Endothelial cell of umbilical vein (primary cell): ENCODE measurements at regions not wholly inside any gene's neighbourhood (a gene's known extent, or its start where the extent isn't known, plus 50 kb on each side); places are given as distances from the start of the nearest gene placed in this dataset.

ENCODE experiments used
- BruUV-seq: library from RNA; stranded (reverse); fragments of 400-500 nt; replicated peaks from 2 replicates; lab custom pipeline; 2021; lab: Mats Ljungman, UMichigan
- CTCF ChIA-PET: fragments of 300-600, 350-600 bp; sonication (Branson Sonifier 250); formaldehyde crosslinking; loops from one replicate; lab custom pipeline; 2021; ENCODE audit warnings: antibody characterized with exemption, inconsistent platforms; lab: Charles Lee
- POLR2A ChIA-PET: fragments of 300-600, 350-600 bp; sonication (Branson Sonifier 250); formaldehyde crosslinking; loops from one replicate; lab custom pipeline; 2021; ENCODE audit warnings: antibody characterized with exemption, inconsistent platforms; lab: Charles Lee
- DNase-seq: peaks from one replicate; pipeline ENCODE4 v3.0.0-alpha.2; 2011; ENCODE audit warnings: low read depth, low spot score
- FAIRE-seq: peaks from 2 replicates; lab custom pipeline; 2011; peaks lifted over from hg19 to GRCh38; lab: Jason Lieb, UNC
- H2AFZ ChIP-seq: 2 replicates; pipeline ENCODE4 v1.6.0; 2012; ENCODE audit warnings: low read depth, low read length, control low read depth, inconsistent platforms
- H3K27ac ChIP-seq: 2 replicates; pipeline ENCODE4 v1.5.1; 2011; ENCODE audit warnings: low read depth, mild to moderate bottlenecking, control low read depth, low read length, moderate library complexity; ENCODE audit not compliant: insufficient read depth
- H3K27me3 ChIP-seq, 2 experiments: 2 replicates each; pipeline versions ENCODE4 v1.6.0 to v1.6.1; 2011; ENCODE audit warnings: low read length in 2 of 2, mixed read lengths in 1 of 2; ENCODE audit not compliant: control insufficient read depth in 2 of 2, insufficient read depth in 2 of 2
- H3K36me3 ChIP-seq, 2 experiments: 2 replicates in 1 of 2; 3 replicates in 1 of 2; pipeline ENCODE4 v1.5.1; 2011; ENCODE audit warnings: low read length in 2 of 2, mild to moderate bottlenecking in 1 of 2, moderate library complexity in 1 of 2; ENCODE audit not compliant: control insufficient read depth in 2 of 2, insufficient read depth in 2 of 2; ENCODE audit errors: extremely low read depth in 1 of 2
- H3K4me1 ChIP-seq: 3 replicates; pipeline ENCODE4 v1.5.1; 2011; ENCODE audit warnings: mild to moderate bottlenecking, low read length; ENCODE audit not compliant: control insufficient read depth, insufficient read depth; ENCODE audit errors: extremely low read depth
- H3K4me2 ChIP-seq: 2 replicates; pipeline ENCODE4 v1.6.1; 2011; ENCODE audit warnings: low read length, control low read depth, mixed read lengths; ENCODE audit not compliant: insufficient read depth
- H3K4me3 ChIP-seq, 3 experiments: fragments of 200-600 bp in 1 of 3; sonication (generic), shearing (Covaris generic) in 1 of 3; replicated peaks in 1 of 3; 2 replicates each; pipeline ENCODE4 v1.5.1; 2011 to 2016; ENCODE audit warnings: control low read depth in 3 of 3, low read length in 3 of 3, mild to moderate bottlenecking in 2 of 3, inconsistent platforms in 1 of 3, low read depth in 1 of 3, moderate library complexity in 1 of 3; ENCODE audit not compliant: insufficient read depth in 1 of 3
- H3K79me2 ChIP-seq: 2 replicates; pipeline ENCODE4 v1.6.0; 2012; ENCODE audit warnings: low read length, inconsistent platforms; ENCODE audit not compliant: control insufficient read depth, insufficient read depth
- H3K9ac ChIP-seq: replicated peaks from 2 replicates; pipeline ENCODE3; 2011; ENCODE audit warnings: low read length, control low read depth; ENCODE audit not compliant: insufficient read depth; ENCODE audit errors: extremely low read depth
- H3K9me1 ChIP-seq: replicated peaks from 3 replicates; pipeline ENCODE4 v1.6.0; 2011; ENCODE audit warnings: mild to moderate bottlenecking, low read length; ENCODE audit not compliant: control insufficient read depth, insufficient read depth; ENCODE audit errors: extremely low read depth
- H3K9me3 ChIP-seq: replicated peaks from 2 replicates; pipeline ENCODE4 v1.5.1; 2012; ENCODE audit warnings: low read length, inconsistent platforms; ENCODE audit not compliant: control insufficient read depth, insufficient read depth
- H4K20me1 ChIP-seq: replicated peaks from 2 replicates; pipeline ENCODE3; 2011; ENCODE audit warnings: mild to moderate bottlenecking, low read length; ENCODE audit not compliant: control insufficient read depth, insufficient read depth; ENCODE audit errors: extremely low read depth
- CTCF ChIP-seq, 2 donors: IDR thresholded peaks; 1 replicate in 1 of 2; 2 replicates in 1 of 2; pipeline ENCODE4 v1.5.1; 2011; ENCODE audit warnings: low read length in 2 of 2, mild to moderate bottlenecking in 2 of 2, moderate library complexity in 2 of 2, control low read depth in 1 of 2, inconsistent platforms in 1 of 2, low read depth in 1 of 2; ENCODE audit not compliant: insufficient read depth in 1 of 2; ENCODE audit errors: extremely low read depth in 1 of 2
- EZH2 ChIP-seq: IDR thresholded peaks from 2 replicates; pipeline ENCODE4 v1.6.1; 2012; ENCODE audit warnings: borderline replicate concordance, low read depth, mild to moderate bottlenecking, moderate library complexity, low read length, inconsistent platforms; ENCODE audit not compliant: severe bottlenecking
- FOS ChIP-seq: IDR thresholded peaks from 2 replicates; pipeline ENCODE4 v1.6.1; 2011; ENCODE audit warnings: mild to moderate bottlenecking, low read length, moderate library complexity, borderline replicate concordance; ENCODE audit not compliant: insufficient read depth
- GATA2 ChIP-seq: IDR thresholded peaks from 2 replicates; pipeline ENCODE4 v1.7.0; 2011; ENCODE audit warnings: low read depth, mild to moderate bottlenecking, moderate library complexity, mixed read lengths, low read length; ENCODE audit not compliant: insufficient read length, insufficient read depth
- JUN ChIP-seq: IDR thresholded peaks from 2 replicates; pipeline ENCODE4 v1.6.1; 2011; ENCODE audit warnings: borderline replicate concordance, low read depth; ENCODE audit not compliant: insufficient read length, insufficient read depth
- MYC ChIP-seq: IDR thresholded peaks from one replicate; pipeline ENCODE4 v1.6.1; 2011; ENCODE audit warnings: mild to moderate bottlenecking, low read depth, low read length
- POLR2A ChIP-seq: IDR thresholded peaks from 2 replicates; pipeline ENCODE4 v1.6.1; 2012; ENCODE audit warnings: low read depth, mild to moderate bottlenecking, control low read depth, low read length
- POLR2AphosphoS5 ChIP-seq: IDR thresholded peaks from 2 replicates; pipeline ENCODE4 v1.6.1; 2012; ENCODE audit warnings: low read depth, mild to moderate bottlenecking, control low read depth, low read length, moderate library complexity; ENCODE audit not compliant: insufficient read depth
- dilution Hi-C: fragments of 300-500 bp; cut with MboI; formaldehyde crosslinking; loops from one replicate; pipeline ENCODE4 v1.15.0; 2019; ENCODE audit warnings: low sequenced_read_pairs; ENCODE audit not compliant: extremely low pct_ligation_motif_present
- intact Hi-C: fragments of 100-400 bp; cut with micrococcal nuclease; formaldehyde crosslinking; loops from one replicate; pipeline ENCODE4 v1.10.0; 2022
- TF ChIP-seq, protein P1 (sequence below): IDR thresholded peaks from 2 replicates; pipeline ENCODE4 v1.6.1; 2011; ENCODE audit not compliant: insufficient read depth, insufficient read length

- DNase-seq = no peak
- no peak overlapping the region for H3K9ac ChIP-seq
- H3K4me3 ChIP-seq = no peak overlapping the region
- POLR2A ChIA-PET = no interaction called here
- H3K36me3 ChIP-seq = no peaks in the 10 kb centered on the region
- no peaks in the 10 kb centered on the region for H3K9me1 ChIP-seq
- H4K20me1 ChIP-seq = no peaks in the 10 kb centered on the region
- no peak overlapping the region for H3K4me2 ChIP-seq
- intact Hi-C loops (no loop called here), dilution Hi-C loops (no loop called here)
- TF ChIP-seq JUN (no peak), GATA2 (no peak), MYC (no peak), POLR2AphosphoS5 (no peak), POLR2A (no peak), CTCF (IDR thresholded peaks at IDR 0.05; ENCODE audit: extremely low read depth in 1 of 2, insufficient read depth in 1 of 2, low read depth in 1 of 2, low read length in 2 of 2) (no peak), EZH2 (no peak), FOS (no peak)
- TF ChIP-seq, protein P1, sequence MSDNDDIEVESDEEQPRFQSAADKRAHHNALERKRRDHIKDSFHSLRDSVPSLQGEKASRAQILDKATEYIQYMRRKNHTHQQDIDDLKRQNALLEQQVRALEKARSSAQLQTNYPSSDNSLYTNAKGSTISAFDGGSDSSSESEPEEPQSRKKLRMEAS = no peak
- CTCF ChIA-PET = no interaction called here
- no peaks in the 10 kb centered on the region for H3K4me1 ChIP-seq
- no peaks in the 10 kb centered on the region for H3K27me3 ChIP-seq
- peaks cover 8% of the 10 kb centered on the region for H3K9me3 ChIP-seq
- no TSS peak for BruUV-seq
- H2AFZ ChIP-seq = no peak overlapping the region
- FAIRE-seq = no peak
- no peak overlapping the region for H3K27ac ChIP-seq
- H3K79me2 ChIP-seq = no peaks in the 10 kb centered on the region
Observed at GRCh38 chr22:47551431-47551775, 789.0 kb downstream of the TBC1D22A start.
